Right hindlimb (tissue), 1 donor: ENCODE measurements at regions not wholly inside any gene's neighbourhood (a gene's known extent, or its start where the extent isn't known, plus 50 kb on each side); places are given as distances from the start of the nearest gene placed in this dataset.

ENCODE experiments used
- DNase-seq: peaks from one replicate; pipeline ENCODE4 v3.0.0-alpha.2; 2018

- DNase-seq: no peak
Observed at GRCh38 chr7:131190581-131190980, 137.1 kb upstream of the MKLN1 start.

- no peak for DNase-seq
Observed at GRCh38 chr7:131194070-131194865, 133.4 kb upstream of the MKLN1 start.

- DNase-seq: peak; percentile 25
Observed at GRCh38 chr7:131196803-131197202, 130.9 kb upstream of the MKLN1 start.

DNA sequence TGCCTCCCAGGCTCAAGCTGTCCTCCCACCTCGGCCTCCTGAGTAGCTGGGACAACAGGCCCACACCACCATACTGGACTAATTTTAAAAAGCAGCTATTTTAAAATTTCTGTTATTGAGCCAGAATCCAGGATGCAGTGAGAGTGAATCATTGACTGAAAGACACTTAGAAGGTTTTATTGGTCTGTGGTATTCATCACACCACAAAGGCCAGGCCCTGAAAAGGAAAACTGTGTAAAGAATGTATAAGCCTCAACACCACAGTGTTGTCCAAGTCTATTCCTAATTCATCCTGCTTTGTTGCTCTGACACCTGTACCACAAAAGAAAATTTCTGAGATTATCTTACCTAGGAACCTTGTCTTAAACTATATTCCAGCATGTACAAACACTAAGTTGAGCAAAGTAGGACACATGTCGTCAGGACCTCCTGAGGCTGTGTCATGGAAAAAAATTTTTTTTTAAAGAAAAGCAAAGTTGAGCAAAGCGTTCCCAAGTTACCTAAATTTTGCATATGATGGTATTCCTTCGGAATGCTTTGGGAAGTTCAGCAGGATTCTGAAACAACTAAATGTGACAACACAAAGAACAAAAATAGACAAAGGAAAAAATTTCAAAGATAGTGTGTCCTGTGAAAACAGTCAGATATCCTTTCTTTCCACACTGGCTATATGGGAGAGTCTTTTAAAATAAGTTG, 129.6 kb upstream of the MKLN1 start:
- no peak for DNase-seq

GRCh38 chr7:131202451-131202850, 125.2 kb upstream of the MKLN1 start:
- DNase-seq: no peak

GRCh38 chr7:131203291-131203976, 124.2 kb upstream of the MKLN1 start:
- no peak for DNase-seq

- DNase-seq: no peak
Observed at GRCh38 chr7:131208777-131209176, 118.9 kb upstream of the MKLN1 start.

- DNase-seq: no peak
Observed at GRCh38 chr7:131210618-131211017, 117.1 kb upstream of the MKLN1 start.

DNA sequence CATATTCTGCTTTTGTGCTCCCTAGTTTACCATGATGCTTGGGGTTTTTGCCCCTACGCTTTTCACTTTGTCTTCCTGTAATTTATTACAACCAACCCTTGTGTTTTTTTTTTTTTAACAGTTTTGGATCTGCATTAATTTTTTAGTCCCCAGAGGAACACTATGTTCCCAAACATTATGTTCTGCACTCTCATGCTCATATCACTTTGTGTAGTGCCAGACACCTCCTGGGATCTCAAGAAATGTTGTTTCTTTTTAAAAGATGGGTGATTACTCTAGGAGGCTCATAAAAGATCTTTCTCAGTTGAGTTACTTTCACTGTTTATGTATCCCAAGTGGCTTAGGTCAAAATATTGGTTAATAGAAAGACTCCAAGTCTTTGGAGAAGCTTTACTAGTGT, 116.2 kb upstream of the MKLN1 start:
- DNase-seq: no peak

- DNase-seq: no peak
Observed at GRCh38 chr7:131212114-131212513, 115.6 kb upstream of the MKLN1 start.

GRCh38 chr7:131218727-131219128, 108.9 kb upstream of the MKLN1 start:
- no peak for DNase-seq

DNA sequence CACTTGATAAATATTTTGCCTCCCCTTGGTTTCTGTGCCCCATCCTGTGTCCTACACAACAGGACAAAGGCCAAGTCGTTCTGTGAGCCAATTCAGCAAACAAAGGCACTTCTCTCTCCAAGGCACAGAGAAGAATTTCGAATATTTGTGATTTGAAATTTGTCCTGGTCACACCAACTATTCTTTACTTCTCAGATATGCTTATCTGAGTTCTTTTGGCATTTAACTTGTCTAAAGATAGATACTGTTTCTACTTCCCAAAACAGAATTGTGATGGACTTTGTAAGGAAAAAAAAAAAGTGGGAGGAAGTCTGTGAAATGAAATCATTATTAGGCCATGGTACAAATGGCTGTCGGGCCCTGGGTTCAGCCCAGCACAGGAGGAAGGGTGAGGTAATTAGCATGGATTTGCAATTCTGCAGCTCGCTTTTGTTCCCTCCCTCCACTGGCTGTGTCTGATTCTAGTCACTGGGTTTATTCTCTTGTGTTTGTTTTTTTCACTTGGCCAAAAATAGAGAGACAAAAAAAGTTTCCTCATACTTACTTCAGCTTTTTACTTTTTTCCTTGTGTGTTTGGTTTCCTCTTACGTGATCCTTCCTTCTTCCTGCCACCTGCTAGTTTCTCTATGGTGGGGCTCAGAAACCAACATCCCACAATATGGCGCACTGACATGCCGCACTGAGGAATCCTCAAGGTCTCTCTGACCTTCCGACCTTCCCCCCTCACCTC, 108.2 kb upstream of the MKLN1 start:
- no peak for DNase-seq

DNA sequence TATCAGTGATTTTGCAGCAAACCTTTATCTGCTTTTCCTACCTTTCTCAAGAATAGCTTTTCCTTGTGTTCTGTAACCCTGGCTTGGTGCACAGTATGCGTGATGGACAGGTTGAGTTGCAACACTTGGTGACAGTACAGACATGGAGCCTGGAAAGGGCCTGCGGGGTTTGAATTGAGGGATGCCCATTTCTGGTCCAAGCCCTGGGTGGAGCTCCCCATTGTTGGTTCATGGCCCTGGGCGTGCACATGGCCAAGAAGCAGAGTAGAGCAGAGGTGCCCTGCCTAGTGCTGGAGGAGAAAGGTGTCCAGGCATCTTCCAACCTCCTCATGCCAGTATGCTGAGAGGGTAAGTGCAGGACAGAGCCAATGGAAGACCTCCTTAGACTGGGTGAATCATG, 106.6 kb upstream of the MKLN1 start:
- DNase-seq: no peak

GRCh38 chr7:131222171-131222570, 105.5 kb upstream of the MKLN1 start:
- no peak for DNase-seq

DNA sequence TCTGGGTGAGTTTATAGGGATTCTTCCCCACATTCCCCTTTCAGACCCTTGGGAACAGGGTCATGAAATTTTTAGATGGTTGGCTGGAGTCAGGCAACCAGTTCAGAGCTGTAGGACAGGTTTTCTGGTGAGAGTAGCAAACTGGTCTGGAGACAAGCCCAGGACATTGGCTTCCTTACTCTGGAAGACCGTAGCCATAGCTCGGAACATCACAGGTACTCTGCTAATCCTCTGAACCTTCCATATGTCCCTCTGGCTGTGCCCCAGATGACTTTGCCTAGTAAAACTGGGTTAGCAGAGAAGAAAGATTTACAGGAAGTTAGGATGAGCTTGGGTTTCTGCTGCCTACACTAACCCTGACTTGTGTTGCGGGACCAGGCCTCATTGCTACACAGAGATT, 104.5 kb upstream of the MKLN1 start:
- DNase-seq: no peak

GRCh38 chr7:131224996-131225395, 102.7 kb upstream of the MKLN1 start:
- no peak for DNase-seq

- peak; percentile 50 for DNase-seq
Observed at GRCh38 chr7:131225619-131226513, 101.8 kb upstream of the MKLN1 start.

DNA sequence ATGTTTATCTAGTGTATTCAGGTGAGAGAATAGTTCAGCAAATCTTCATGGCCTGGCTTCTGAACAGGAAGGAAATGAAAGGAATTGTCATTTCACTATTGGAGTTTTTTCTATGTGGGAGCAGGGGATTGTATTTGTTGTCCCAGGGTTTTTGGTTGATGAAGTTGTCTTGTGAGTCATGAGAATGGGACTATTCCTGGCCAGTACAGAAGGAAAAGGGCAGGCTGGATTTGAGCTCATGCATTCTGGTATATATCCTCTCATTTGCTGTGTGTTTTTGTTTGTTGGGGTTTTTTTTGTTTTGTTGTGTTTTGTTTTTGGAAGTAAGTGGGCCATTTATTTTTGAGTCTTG, 101.2 kb upstream of the MKLN1 start:
- no peak for DNase-seq

DNA sequence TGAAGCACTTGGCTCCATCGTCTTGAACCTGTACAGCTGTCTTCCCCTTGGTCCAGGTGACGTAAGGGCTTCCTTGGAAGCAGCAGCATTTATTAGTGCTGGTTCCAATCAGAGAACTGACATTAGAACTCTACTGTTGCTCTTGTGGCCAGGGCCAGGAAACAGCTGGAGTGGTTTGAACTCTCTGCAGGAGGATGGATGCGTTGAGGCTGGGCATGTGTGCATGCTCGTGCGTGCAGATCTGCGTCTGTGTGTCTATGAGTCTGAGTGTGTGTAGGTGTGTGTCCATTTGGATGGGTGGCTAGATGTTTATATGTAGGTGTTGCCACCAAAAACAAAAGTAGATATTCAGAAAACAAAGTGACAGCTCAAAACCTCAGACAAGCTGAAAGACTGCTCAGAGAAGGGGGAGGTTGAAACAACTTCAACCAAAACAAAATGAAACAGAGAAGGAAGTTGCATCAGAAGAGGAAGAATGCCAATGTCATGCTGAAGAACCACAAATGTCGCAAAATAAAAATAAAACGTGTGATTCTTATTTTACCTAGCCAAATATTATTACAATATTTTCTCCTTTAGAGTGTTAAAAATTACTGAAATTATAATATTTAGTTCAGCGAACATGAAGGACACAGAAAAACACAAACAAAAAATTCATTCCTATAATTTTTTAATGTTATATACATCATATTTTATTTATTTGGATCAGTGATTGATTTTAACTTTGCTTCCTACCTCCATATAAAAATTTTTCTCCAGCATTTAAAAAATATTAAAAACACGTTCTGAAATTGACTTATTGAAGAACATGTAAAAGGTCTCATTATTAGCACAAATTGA, 96.1 kb upstream of the MKLN1 start:
- DNase-seq: no peak

DNA sequence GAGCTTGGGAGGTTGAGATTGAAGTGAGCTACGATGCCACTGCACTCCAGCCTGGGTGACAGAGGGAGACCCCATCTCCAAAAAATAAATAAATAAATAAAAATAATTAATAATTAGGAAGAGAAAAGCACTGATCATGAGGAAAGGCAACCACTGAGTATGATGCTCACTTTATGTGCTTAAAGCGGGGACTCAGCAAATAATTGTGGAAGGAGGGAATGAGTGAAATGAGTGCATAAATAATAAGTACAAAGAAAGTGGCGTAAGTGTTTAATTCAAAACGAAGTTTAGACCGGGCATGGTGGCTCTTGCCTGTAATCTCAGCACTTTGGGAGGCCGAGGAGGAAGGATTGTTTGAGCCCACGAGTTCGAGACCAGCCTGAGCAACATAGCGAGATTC, 94.9 kb upstream of the MKLN1 start:
- DNase-seq: no peak

DNA sequence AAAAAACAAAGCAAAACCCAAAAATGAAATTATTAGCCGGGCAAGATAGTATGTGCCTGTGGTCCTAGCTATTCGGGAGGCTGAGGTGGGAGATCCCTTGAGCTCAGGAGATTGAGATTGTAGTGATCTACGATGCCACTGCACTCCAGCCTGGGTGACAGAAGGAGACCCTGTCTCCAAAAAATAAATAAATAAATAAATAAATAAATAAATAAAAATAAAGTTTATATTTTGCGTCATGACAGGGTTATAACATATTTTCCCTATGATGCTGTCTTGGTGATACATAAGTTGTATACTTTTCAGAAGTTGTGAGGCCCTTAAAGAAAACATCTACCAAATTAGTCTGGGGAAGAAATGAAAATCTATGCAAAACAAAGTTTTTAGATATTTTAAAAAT, 94.5 kb upstream of the MKLN1 start:
- no peak for DNase-seq
